ENCODE measurements at regions not wholly inside any gene's neighbourhood (a gene's known extent, or its start where the extent isn't known, plus 50 kb on each side); places are given as distances from the start of the nearest gene placed in this dataset.

DNA sequence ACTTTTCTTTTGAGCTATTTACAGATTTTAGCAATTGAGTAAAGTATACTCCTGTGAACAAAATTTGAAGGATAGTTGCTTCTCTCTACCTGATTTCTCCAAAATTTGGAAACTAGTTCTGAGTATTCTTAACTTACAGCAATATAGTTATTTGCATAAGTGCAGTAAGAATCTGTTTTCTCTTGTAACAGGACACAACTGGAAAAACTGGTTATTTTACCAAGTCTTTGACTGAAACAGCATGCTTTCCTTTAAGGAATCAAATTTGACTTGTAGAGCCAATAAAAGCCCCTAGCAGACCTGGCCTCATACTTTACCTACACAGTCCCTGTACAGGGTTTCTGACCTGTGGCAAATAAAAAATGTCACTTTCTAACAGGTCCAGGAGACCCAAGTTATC lies 301.9 kb upstream of the POU5F2 start:
- H2BK5ac ChIP-seq (ENCODE audit: low read depth, low read length), result no peak overlapping the region
- no peaks in the 10 kb centered on the region for H4K20me1 ChIP-seq (replicated peaks in 1 of 2; ENCODE audit: control insufficient read depth in 1 of 2, insufficient read depth in 2 of 2, low read length in 2 of 2)
- CTCF ChIA-PET (ENCODE audit: partially characterized antibody), result interaction anchor here (1.9 kb wide), 1 partner anchor 43 kb away, joined by 7 read pairs; no protein-coding TSS in a partner anchor
- H2BK15ac ChIP-seq (ENCODE audit: low read length), result no peak overlapping the region
- no peaks in the 10 kb centered on the region; a peak in 1 of 8 replicates for H3K36me3 ChIP-seq (ENCODE audit: control insufficient read depth in 2 of 4, insufficient read depth in 4 of 4, low read length in 3 of 4)
- no peak overlapping the region for H4K8ac ChIP-seq (ENCODE audit: extremely low read depth, insufficient read depth, low read length)
- H3K23me2 ChIP-seq (ENCODE audit: low read depth, low read length), result no peaks in the 10 kb centered on the region
- H3K23ac ChIP-seq (ENCODE audit: insufficient read length), result no peak overlapping the region
- no peak overlapping the region for H2BK20ac ChIP-seq (ENCODE audit: low read length)
- H4K5ac ChIP-seq (ENCODE audit: insufficient read length, low read depth, low read length), result no peak overlapping the region
- H2BK120ac ChIP-seq (replicated peaks; ENCODE audit: low read depth, low read length), result no peak overlapping the region
- no peak for TF ChIP-seq POLR2AphosphoS5 (IDR thresholded peaks at IDR 0.05; ENCODE audit: low read depth, low read length)
- TF ChIP-seq CBX8 (IDR thresholded peaks at IDR 0.05; ENCODE audit: borderline replicate concordance, low read depth, low read length), result no peak
- H3K9ac ChIP-seq (replicated peaks in 1 of 4; ENCODE audit: extremely low read depth in 1 of 4, low read depth in 3 of 4, low read length in 3 of 4), result no peak overlapping the region
- H3K18ac ChIP-seq (ENCODE audit: extremely low read depth, low read length), result no peak overlapping the region
- no peaks in the 10 kb centered on the region for H3K79me2 ChIP-seq (ENCODE audit: control insufficient read depth in 1 of 2, insufficient read depth in 2 of 2, low read length in 2 of 2)
- no peaks in the 10 kb centered on the region for H3K79me1 ChIP-seq (ENCODE audit: low read depth, low read length)
- H3K4me2 ChIP-seq (ENCODE audit: insufficient read depth in 1 of 2, low read depth in 2 of 2, low read length in 2 of 2), result no peak overlapping the region
- no peak overlapping the region for H3K56ac ChIP-seq (replicated peaks; ENCODE audit: insufficient read length, low read depth, low read length)
- DNase-seq (ENCODE audit: low read depth in 1 of 2, low spot score in 2 of 2), result no peak
- H4K91ac ChIP-seq (replicated peaks; ENCODE audit: insufficient read length, low read length), result no peak overlapping the region
- H3K9me3 ChIP-seq (ENCODE audit: insufficient read depth in 2 of 2, low read depth in 1 of 2, low read length in 1 of 2), result peaks cover 4 to 11% of the 10 kb centered on the region in 2 experiments; a peak in 3 of 4 replicates
- no peak overlapping the region for H2AFZ ChIP-seq (ENCODE audit: low read length)
- no peak overlapping the region for H3K4ac ChIP-seq (replicated peaks; ENCODE audit: insufficient read length, low read depth, low read length)
- H2BK12ac ChIP-seq (ENCODE audit: low read depth, low read length), result no peak overlapping the region
- POLR2A ChIA-PET (ENCODE audit: partially characterized antibody), result no interaction called here
- H3K14ac ChIP-seq (ENCODE audit: insufficient read length), result no peak overlapping the region
- no peak overlapping the region for H2AK5ac ChIP-seq (ENCODE audit: low read depth, low read length)
- no peaks in the 10 kb centered on the region for H3K27me3 ChIP-seq (replicated peaks in 1 of 4; ENCODE audit: control insufficient read depth in 3 of 4, extremely low read depth in 1 of 4, insufficient read depth in 3 of 4, low read length in 3 of 4)
- peaks cover 0 to 4% (median 3%) of the 10 kb centered on the region in 4 experiments; a peak in 3 of 7 replicates for H3K4me1 ChIP-seq (replicated peaks in 1 of 4; ENCODE audit: control insufficient read depth in 3 of 4, insufficient read depth in 4 of 4, low read length in 3 of 4)
- H3K4me3 ChIP-seq (ENCODE audit: extremely low read depth in 1 of 4, insufficient read depth in 2 of 4, low read depth in 3 of 4, low read length in 4 of 4), result no peak overlapping the region
- FAIRE-seq, result no peak
- H3K27ac ChIP-seq (ENCODE audit: low read depth, low read length), result no peak overlapping the region

All from H1 (cell line).